T47D (cell line): ENCODE measurements at regions not wholly inside any gene's neighbourhood (a gene's known extent, or its start where the extent isn't known, plus 50 kb on each side); places are given as distances from the start of the nearest gene placed in this dataset.
A peak's percentile ranks its signal among the peaks of the same experiment; 100 is the strongest.

ENCODE experiments used
- DNase-seq, 2 experiments: peaks; one replicate each; pipeline versions ENCODE4 v3.0.0 to v3.0.0-alpha.2; 2011 to 2012; ENCODE audit warnings: low read depth in 1 of 2, low spot score in 1 of 2
- JUND ChIP-seq: IDR thresholded peaks from 2 replicates; pipeline ENCODE4 v1.6.1; 2012; ENCODE audit warnings: low read depth
- in situ Hi-C: cut with HindIII; loops from 2 replicates; pipeline ENCODE4 v1.10.0; 2016; ENCODE audit warnings: low sequenced_read_pairs, low pct_unique_long_range_greater_than_20kb

GRCh38 chr1:67619080-67619479 lies 65.9 kb upstream of the GADD45A start:
- no peak for DNase-seq
- in situ Hi-C loops: no loop called here
- no peak for TF ChIP-seq JUND

GRCh38 chr1:67623906-67624305 lies 61.1 kb upstream of the GADD45A start:
- no peak for TF ChIP-seq JUND
- in situ Hi-C loops: no loop called here
- no peak for DNase-seq

- no peak for DNase-seq
- in situ Hi-C loops: no loop called here
- TF ChIP-seq JUND: no peak
These were observed 60.3 kb upstream of the GADD45A start for GRCh38 chr1:67624680-67625079.

DNA sequence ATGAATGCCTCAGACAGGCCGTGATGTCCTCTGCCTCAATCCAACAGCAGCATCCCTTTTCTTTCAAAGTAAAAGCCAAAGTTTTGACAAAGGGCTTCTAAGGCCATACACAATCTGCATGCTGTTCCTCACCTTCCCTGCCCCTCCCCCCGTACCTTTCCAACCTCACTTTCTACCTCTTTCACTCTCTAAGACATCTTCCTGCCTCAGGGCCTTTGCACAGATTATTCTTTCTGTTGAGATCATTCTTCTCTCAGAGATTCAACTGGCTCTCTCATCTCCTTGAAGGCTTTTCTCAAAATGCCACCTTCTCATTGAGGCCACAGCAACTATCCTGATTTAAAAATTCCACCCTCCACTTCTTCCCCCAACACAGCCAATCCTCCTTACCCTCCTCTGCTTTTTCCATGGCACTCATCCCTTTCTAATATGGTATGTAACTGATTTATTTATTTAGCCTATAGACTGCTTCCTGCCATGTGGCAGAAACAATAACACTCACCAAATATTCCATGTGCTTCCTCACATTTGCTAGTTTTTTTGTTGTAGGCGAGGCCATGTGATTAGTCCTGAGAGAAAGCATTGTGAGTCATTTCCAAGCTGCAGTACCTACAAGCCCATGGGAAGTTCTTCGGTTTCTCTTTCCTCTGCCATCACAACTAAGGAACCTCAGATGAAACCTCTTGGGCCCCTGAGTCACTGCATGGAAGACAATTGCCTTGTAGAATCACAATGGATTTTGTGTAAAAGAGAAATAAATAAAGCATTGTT lies 58.7 kb upstream of the GADD45A start:
- in situ Hi-C loops: no loop called here
- no peak for DNase-seq
- TF ChIP-seq JUND: no peak

- DNase-seq: no peak
- in situ Hi-C loops: no loop called here
- no peak for TF ChIP-seq JUND
These were observed 58.2 kb upstream of the GADD45A start for GRCh38 chr1:67626861-67627235.

GRCh38 chr1:67627336-67627735 lies 57.7 kb upstream of the GADD45A start:
- TF ChIP-seq JUND: no peak
- DNase-seq: no peak
- in situ Hi-C loops: no loop called here

GRCh38 chr1:67627906-67628305 lies 57.1 kb upstream of the GADD45A start:
- no peak for DNase-seq
- in situ Hi-C loops: no loop called here
- no peak for TF ChIP-seq JUND

DNA sequence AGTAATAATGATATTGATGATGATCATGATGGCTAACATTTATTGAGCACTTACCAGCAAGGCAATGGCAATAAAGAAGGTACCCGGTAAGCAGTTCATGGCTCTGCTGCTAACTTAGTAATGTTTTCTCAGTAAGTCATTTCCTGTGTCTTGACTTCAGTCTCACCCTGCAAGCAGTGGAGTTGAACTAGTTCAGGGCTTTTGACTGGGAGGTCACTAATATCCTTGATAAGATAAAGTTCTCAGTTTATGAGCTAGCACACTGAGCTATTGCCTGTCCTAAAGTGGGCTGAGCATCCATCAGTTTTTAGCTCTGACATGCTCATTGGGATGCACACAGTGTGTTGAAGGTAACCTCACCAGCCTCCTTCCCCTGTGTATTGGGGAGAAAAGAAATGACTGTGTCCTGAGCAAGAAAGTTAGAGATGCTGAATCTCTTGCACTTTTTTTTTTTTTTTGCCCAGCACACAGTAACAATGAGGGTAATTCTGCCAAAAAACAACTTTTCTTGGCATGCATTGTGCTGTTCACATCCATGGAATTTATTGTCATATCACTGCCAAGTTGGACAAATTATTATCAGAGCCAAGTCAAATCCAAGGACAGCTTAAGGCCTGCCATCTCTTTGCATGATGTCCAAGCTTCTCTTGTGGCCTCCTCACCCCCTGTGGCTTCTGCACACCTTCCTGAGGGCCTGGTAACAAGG lies 55.5 kb upstream of the GADD45A start:
- TF ChIP-seq JUND: no peak
- in situ Hi-C loops: no loop called here
- no peak for DNase-seq

GRCh38 chr1:67630438-67631045 lies 54.5 kb upstream of the GADD45A start:
- TF ChIP-seq JUND: no peak
- in situ Hi-C loops: no loop called here

GRCh38 chr1:67632356-67632755 lies 52.6 kb upstream of the GADD45A start:
- no peak for TF ChIP-seq JUND
- DNase-seq: no peak
- in situ Hi-C loops: no loop called here

More at GRCh38 chr1:67630438-67631045, 54.5 kb upstream of the GADD45A start:
- DNase-seq: no peak

DNA sequence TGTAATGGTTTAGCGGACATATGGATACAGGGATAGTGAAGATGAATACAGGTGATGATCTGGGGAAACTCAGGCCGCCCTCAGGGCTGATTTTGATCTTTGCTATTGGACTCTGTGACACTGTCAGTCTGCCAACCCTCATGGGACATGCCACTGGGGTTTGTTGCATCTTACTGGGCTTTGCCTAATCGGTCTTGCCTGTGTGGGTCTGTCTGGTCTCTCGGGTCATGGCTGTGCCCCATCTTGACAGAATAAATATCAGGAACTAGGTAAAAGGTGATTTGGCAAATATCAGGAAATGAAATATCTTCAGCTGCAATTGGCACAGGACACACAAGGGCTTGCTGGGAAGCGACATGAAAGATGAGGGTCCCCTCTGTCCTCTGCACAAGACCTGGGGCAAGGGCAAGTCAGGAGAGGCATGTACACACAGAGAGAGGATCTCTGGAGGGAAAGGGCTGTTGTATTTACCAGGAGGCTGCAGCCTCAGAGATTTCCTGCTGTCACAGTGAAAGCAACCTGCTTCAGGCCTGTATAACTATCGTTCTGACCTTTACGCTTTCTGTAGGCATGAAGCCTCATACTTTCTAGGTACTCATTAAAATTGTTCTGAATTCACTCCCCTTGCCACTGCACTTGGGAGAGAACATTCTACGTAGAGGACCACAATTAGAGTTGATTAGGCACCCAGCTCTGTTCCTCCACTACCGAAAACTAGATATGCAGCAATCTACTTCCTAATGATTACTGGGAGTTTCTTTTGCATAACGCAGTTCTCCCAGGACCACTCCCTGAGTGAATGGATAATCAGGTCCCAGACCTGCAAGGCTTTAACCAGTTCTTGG lies 52.0 kb upstream of the GADD45A start:
- in situ Hi-C loops: no loop called here
- no peak for TF ChIP-seq JUND

GRCh38 chr1:67634396-67634935 lies 50.5 kb upstream of the GADD45A start:
- in situ Hi-C loops: no loop called here
- TF ChIP-seq JUND: no peak
- no peak for DNase-seq

More for the DNA sequence above, 52.0 kb upstream of the GADD45A start:
- DNase-seq: peak in 1 of 2 experiments; percentile 9
